HG03342 (cell line): ENCODE measurements at regions not wholly inside any gene's neighbourhood (a gene's known extent, or its start where the extent isn't known, plus 50 kb on each side); places are given as distances from the start of the nearest gene placed in this dataset.

Source experiments
- ATAC-seq: cut with Tn5 transposase; IDR thresholded peaks from one replicate; pipeline ENCODE4 v1.9.1; 2021; ENCODE audit warnings: mild to moderate bottlenecking, moderate library complexity; ENCODE audit not compliant: unreplicated experiment

DNA sequence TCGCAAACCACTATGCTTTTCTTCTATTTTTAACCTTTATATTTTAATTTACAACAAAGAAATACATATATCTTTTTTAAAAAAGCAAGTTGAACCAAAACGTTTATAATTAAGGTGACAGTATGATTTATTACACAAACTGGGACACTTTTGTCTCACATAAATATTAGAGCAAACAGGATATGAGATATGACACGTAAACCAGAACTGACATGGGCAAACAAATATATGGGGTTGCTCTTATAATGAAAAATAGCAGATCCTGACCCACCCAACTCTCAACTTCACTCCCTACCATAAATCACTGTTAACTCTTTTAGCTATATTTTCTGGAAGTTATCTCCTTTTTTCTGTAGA is 177.0 kb upstream of the EDNRA start:
- no peak for ATAC-seq

DNA sequence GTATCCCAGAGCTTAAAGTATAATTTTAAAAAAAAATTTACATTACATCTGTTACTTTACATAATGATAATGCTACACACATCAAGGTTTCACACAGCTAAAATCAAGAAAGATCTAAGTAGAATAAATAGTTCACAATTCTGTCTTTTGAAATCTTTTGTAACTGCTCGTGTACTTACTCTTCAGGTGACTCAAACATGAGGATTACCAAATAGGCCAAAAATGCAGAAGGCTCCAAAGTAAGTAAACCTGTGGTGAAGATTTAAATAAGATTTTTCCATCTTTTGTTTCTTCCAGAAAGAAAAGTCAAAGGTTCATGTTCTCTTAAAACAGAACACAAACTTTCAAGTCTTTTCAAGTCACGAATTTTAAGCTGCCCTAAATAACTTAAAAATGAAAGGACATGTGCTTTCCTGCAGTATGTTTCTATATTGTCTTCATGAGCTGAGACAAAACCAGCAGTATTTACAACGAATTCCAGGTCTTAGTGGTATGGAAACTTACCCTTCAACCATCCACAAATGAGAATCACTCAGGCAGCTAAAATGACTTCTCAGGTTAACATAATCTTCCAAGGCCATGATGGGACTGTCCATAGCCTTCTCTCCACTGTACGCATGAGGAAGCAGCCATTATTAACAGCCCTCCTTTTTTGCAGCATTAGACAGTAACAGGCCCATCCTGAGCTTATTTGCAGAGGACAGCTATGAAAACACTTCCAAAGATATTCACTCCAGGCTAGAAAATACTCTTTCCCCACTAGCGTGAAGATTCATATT is 172.8 kb upstream of the EDNRA start:
- ATAC-seq: no peak

DNA sequence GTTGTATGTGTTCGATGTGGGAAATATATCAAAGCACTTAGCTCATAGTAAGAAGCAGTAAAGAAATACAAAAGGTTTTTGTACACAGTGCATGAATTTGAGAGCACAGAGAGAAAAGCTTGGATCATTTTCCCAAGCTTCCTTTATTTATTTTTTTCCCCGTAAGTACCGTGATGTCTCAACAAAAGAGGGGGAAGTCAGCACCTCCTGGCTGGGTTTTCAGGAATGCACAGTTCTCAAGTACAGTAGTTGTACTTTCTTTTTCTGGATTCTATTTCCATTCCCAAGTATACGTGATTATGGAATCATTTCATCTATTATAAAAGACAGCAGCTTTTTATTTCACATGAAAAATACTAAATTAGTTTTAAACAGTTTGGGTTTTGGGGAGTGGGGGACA is 171.5 kb upstream of the EDNRA start:
- no peak for ATAC-seq

DNA sequence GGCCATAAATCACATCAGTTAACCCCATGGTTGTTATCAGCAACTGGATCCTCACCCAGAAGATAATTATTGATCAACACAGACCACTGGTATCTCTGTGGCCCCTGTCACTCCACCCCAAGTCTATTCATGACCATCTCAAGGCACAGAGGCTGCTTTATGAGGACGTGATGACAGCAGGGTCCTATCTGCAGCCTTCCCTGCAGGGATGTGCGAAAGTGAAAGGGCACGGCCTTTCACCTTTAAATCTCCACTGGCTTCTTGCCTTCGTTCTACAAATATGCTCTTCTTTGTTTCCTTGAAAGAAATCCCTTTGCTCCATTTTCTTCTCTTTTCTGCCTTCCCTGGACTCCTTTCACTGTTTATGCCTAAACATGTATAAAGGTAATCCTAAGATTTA is 170.6 kb upstream of the EDNRA start:
- ATAC-seq: no peak

DNA sequence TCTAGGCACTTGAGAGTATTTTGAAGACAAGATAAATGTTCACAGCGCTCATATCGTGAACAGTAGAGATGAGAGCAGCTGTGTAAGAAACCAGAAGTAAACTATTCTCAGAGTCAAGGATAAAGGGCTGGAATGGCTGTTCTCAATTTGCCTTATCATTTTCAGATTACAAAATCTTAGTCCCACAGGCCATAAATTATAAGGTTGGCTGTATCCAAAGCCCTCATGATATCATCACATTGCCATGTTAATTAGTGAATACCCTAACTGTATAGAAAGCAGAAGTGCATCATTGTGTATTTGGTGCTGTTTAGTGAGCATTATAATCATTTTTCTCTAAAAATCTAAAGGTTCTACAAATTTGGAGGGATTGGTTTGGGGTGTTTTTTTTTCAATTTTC is 168.9 kb upstream of the EDNRA start:
- ATAC-seq: no peak

- ATAC-seq: no peak
Measured at GRCh38 chr4:147312376-147313046, 168.4 kb upstream of the EDNRA start.

GRCh38 chr4:147313108-147313507 is 167.8 kb upstream of the EDNRA start:
- ATAC-seq: no peak

GRCh38 chr4:147318586-147318985 is 162.3 kb upstream of the EDNRA start:
- ATAC-seq: no peak

GRCh38 chr4:147325571-147325981 is 155.3 kb upstream of the EDNRA start:
- no peak for ATAC-seq

- no peak for ATAC-seq
Measured at GRCh38 chr4:147326591-147326990, 154.3 kb upstream of the EDNRA start.

GRCh38 chr4:147327322-147327721 is 153.6 kb upstream of the EDNRA start:
- ATAC-seq: no peak

- ATAC-seq: no peak
Measured at GRCh38 chr4:147328189-147328588, 152.7 kb upstream of the EDNRA start.

DNA sequence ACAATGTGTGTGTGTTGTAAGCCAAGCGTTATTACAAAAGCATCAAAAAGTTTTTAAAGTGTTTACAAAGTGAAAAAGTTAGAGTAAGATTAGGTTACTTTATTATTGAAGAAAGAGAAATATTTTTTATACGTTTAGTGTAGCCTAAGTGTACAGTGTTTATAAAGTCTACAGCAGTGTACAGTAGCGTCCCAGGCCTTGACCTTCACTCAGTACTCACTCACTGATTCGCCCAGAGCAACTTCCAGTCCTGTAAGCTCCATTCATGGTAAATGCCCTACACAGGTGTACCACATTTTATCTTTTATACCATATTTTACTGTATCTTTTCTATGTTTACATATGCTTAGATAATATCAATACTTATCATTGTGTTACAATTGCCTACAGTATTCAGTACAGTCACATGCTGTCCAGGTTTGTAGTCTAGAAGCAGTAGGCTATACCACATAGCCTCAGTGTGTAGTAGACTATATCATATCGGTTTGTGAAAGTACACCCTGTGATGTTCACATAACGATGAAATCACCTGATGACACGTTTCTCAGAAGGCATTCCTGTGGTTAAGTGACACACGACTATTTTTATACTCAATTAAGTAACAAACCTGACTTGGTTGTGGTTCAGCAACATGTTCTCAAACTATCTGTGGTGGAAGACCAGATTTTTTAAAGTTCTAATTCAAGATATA is 152.0 kb upstream of the EDNRA start:
- ATAC-seq: no peak

- no peak for ATAC-seq
Measured at GRCh38 chr4:147332091-147332490, 148.8 kb upstream of the EDNRA start.

DNA sequence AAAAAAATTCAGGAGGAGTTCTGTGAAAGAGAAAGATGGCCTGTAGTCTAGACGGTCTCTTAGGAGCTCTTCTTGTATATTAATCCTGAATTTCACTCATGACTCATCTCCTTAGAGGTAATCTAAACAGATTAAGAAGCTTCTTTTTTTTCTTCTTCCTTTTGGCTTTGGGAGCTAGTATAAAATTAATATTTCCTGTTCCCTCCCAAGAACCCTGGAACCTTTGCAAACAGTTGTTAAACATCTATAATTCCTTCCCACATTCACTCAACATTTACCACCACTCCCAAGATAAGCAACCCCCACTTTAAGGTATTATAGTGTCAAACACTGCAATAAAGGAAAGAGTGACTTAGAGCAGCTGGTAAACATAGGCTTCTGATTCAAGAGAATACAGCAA is 146.4 kb upstream of the EDNRA start:
- ATAC-seq: no peak

- no peak for ATAC-seq
Measured at GRCh38 chr4:147335183-147335582, 145.7 kb upstream of the EDNRA start.

GRCh38 chr4:147336252-147336651 is 144.6 kb upstream of the EDNRA start:
- no peak for ATAC-seq

GRCh38 chr4:147339100-147339499 is 141.8 kb upstream of the EDNRA start:
- ATAC-seq: no peak

DNA sequence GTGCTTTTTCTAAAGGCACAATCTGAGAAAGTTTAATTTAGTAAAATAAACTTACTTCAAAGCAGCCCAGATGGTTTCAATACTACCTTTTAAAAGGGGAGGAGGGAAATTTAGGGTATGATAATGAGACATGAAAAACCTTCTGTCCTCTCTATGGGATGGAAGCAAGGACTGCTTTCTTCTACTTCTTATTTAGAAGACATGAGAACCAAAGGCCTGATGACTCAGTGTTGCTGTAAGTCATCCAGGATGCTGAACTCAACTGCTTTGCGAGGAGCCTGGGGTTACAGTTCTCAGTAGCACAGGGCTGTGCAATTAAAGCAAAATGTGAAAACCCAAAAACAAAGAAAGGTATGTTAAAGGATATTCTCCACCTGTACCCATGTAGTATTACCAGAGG is 140.8 kb upstream of the EDNRA start:
- peak; percentile 14 for ATAC-seq

DNA sequence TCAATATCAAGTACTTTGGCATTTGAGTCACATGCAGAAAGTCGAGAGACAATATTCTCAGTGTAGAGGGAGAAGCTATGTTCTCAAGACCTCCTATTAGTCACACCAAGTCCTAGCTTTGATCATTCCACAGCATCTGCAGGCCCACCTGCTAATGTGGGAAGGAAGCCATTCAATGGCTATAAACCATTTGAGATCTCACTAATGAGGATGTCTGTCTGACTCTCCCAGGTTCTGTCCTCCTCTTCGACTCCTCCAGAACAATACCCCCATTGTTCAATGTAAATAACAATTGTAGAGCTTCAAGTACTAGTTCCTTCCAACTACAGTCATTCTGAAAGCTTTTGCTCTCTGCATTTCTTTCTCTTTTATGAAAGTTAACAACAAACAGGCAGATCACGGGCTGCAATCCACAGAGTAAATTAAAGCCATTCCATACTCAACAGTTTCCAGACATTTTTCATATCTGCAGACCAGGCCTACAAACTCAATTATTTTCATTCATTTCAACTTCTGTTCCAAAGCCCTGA is 140.2 kb upstream of the EDNRA start:
- ATAC-seq: peak; percentile 54

- ATAC-seq: no peak
Measured at GRCh38 chr4:147343692-147344091, 137.2 kb upstream of the EDNRA start.

DNA sequence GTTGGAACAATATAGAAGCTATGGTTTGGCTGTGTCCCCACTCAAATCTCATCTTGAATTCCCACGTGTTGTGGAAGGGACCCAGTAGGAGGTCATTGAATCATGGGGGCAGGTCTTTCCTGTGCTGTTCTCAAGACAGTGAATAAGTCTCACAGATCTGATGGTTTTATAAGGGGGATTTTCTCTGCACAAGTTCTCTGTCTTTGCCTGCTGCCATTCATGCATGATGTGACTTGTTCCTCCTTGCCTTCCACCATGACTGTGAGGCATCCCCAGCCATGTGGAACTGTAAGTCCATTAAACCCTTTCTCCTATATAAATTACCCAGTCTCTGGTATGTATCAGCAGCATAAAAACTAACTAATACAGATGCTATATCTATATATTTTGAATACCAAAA is 135.2 kb upstream of the EDNRA start:
- no peak for ATAC-seq
